ENCODE measurements at regions not wholly inside any gene's neighbourhood (a gene's known extent, or its start where the extent isn't known, plus 50 kb on each side); places are given as distances from the start of the nearest gene placed in this dataset.

GRCh38 chr1:68551459-68551858 is 54.6 kb upstream of the DEPDC1 start:
- DNase-seq (ENCODE audit: low read depth): peak; percentile 28

GRCh38 chr1:68558321-68559026 is 61.6 kb upstream of the DEPDC1 start:
- no peak for DNase-seq (ENCODE audit: low read depth)

- no peak for DNase-seq (ENCODE audit: low read depth)
Observed at GRCh38 chr1:68565923-68566322, 69.0 kb upstream of the DEPDC1 start.

GRCh38 chr1:68570871-68571270 is 74.0 kb upstream of the DEPDC1 start:
- DNase-seq (ENCODE audit: low read depth): no peak

GRCh38 chr1:68571454-68572235 is 74.8 kb upstream of the DEPDC1 start:
- DNase-seq (ENCODE audit: low read depth): no peak

- no peak for DNase-seq (ENCODE audit: low read depth)
Observed at GRCh38 chr1:68585351-68585750, 88.5 kb upstream of the DEPDC1 start.

- DNase-seq (ENCODE audit: low read depth): no peak
Observed at GRCh38 chr1:68586766-68587165, 89.9 kb upstream of the DEPDC1 start.

GRCh38 chr1:68588304-68588703 is 91.4 kb upstream of the DEPDC1 start:
- DNase-seq (ENCODE audit: low read depth): no peak

- no peak for DNase-seq (ENCODE audit: low read depth)
Observed at GRCh38 chr1:68590473-68590872, 93.6 kb upstream of the DEPDC1 start.

GRCh38 chr1:68594851-68595250 is 98.0 kb upstream of the DEPDC1 start:
- DNase-seq (ENCODE audit: low read depth): no peak

- peak; percentile 8 for DNase-seq (ENCODE audit: low read depth)
Observed at GRCh38 chr1:68600049-68600661, 103.3 kb upstream of the DEPDC1 start.

- DNase-seq (ENCODE audit: low read depth): no peak
Observed at GRCh38 chr1:68608289-68608688, 111.4 kb upstream of the DEPDC1 start.

GRCh38 chr1:68615312-68615711 is 118.4 kb upstream of the DEPDC1 start:
- DNase-seq (ENCODE audit: low read depth): no peak

- DNase-seq (ENCODE audit: low read depth): no peak
Observed at GRCh38 chr1:68617942-68618341, 121.1 kb upstream of the DEPDC1 start.

GRCh38 chr1:68620571-68620970 is 123.7 kb upstream of the DEPDC1 start:
- DNase-seq (ENCODE audit: low read depth): no peak

GRCh38 chr1:68623700-68624099 is 126.8 kb upstream of the DEPDC1 start:
- peak; percentile 29 for DNase-seq (ENCODE audit: low read depth)

- DNase-seq (ENCODE audit: low read depth): peak; percentile 65
Observed at GRCh38 chr1:68624233-68624632, 127.4 kb upstream of the DEPDC1 start.

GRCh38 chr1:68625624-68626023 is 128.7 kb upstream of the DEPDC1 start:
- no peak for DNase-seq (ENCODE audit: low read depth)

GRCh38 chr1:68633141-68633919 is 136.4 kb upstream of the DEPDC1 start:
- no peak for DNase-seq (ENCODE audit: low read depth)

- no peak for DNase-seq (ENCODE audit: low read depth)
Observed at GRCh38 chr1:68644504-68644903, 147.6 kb upstream of the DEPDC1 start.

- DNase-seq (ENCODE audit: low read depth): no peak
Observed at GRCh38 chr1:68651115-68651514, 154.2 kb upstream of the DEPDC1 start.

- DNase-seq (ENCODE audit: low read depth): no peak
Observed at GRCh38 chr1:68653882-68654281, 157.0 kb upstream of the DEPDC1 start.

All from M059J (cell line).